B cell (primary cell): ENCODE measurements at regions not wholly inside any gene's neighbourhood (a gene's known extent, or its start where the extent isn't known, plus 50 kb on each side); places are given as distances from the start of the nearest gene placed in this dataset.

Experiments used
- CTCF ChIP-seq: fragments of 200-600 bp; IDR thresholded peaks from one replicate; pipeline ENCODE4 v1.8.0; 2022; ENCODE audit warnings: antibody characterized with exemption, mild to moderate bottlenecking
- EZH2 ChIP-seq: IDR thresholded peaks from 2 replicates; pipeline ENCODE4 v1.6.1; 2012; ENCODE audit warnings: borderline replicate concordance, low read depth, mild to moderate bottlenecking, moderate library complexity, low read length; ENCODE audit not compliant: insufficient read depth, poor library complexity, severe bottlenecking

GRCh38 chr9:22739712-22740111, 293.1 kb downstream of the DMRTA1 start:
- no peak for TF ChIP-seq CTCF
- TF ChIP-seq EZH2, result no peak
